Retinal pigment epithelial cell (primary cell): ENCODE measurements at regions not wholly inside any gene's neighbourhood (a gene's known extent, or its start where the extent isn't known, plus 50 kb on each side); places are given as distances from the start of the nearest gene placed in this dataset.
"Not testable (repeated sequence)": the region's sequence is repeated elsewhere in the genome, so short reads cannot be mapped to it uniquely, and the experiment has no call there.

Experiments
- DNase-seq: peaks from one replicate; pipeline ENCODE4 v3.0.0-alpha.2; 2010; ENCODE audit warnings: low read depth
- H3K4me3 ChIP-seq: 2 replicates; pipeline ENCODE4 v1.5.1; 2011; ENCODE audit warnings: mild to moderate bottlenecking, low read length, control low read depth, moderate library complexity
- TF ChIP-seq, protein P1 (sequence below): conservative IDR thresholded peaks from 2 replicates; pipeline ENCODE4 v1.5.1; 2011; ENCODE audit warnings: low read depth, low read length, control low read depth, inconsistent platforms

DNA sequence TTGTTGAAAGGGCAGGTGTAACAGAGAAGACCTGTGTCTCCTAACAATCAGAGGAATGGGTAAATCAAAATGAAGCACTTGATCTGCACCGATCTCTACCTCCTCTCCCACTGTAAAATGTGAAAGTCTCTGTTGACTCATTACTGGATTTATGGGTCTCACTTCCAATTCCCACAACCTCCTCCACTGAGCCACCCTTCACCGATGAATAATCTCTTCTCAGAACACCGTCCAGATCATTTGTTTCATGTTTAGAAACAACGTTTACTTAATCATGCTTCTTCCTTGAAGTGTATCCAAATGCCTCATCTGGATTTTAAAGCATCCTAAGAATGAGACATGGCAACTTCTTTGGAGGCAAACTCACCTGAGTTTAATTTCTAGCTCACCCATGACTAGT, 643.6 kb downstream of the ETS1 start:
- no peak overlapping the region for H3K4me3 ChIP-seq
- DNase-seq: no peak
- TF ChIP-seq, protein P1, sequence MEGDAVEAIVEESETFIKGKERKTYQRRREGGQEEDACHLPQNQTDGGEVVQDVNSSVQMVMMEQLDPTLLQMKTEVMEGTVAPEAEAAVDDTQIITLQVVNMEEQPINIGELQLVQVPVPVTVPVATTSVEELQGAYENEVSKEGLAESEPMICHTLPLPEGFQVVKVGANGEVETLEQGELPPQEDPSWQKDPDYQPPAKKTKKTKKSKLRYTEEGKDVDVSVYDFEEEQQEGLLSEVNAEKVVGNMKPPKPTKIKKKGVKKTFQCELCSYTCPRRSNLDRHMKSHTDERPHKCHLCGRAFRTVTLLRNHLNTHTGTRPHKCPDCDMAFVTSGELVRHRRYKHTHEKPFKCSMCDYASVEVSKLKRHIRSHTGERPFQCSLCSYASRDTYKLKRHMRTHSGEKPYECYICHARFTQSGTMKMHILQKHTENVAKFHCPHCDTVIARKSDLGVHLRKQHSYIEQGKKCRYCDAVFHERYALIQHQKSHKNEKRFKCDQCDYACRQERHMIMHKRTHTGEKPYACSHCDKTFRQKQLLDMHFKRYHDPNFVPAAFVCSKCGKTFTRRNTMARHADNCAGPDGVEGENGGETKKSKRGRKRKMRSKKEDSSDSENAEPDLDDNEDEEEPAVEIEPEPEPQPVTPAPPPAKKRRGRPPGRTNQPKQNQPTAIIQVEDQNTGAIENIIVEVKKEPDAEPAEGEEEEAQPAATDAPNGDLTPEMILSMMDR: no peak

- DNase-seq: no peak
- no peak overlapping the region for H3K4me3 ChIP-seq
- TF ChIP-seq, protein P1: no peak
These were observed 644.2 kb downstream of the ETS1 start for GRCh38 chr11:127943152-127943551.

DNA sequence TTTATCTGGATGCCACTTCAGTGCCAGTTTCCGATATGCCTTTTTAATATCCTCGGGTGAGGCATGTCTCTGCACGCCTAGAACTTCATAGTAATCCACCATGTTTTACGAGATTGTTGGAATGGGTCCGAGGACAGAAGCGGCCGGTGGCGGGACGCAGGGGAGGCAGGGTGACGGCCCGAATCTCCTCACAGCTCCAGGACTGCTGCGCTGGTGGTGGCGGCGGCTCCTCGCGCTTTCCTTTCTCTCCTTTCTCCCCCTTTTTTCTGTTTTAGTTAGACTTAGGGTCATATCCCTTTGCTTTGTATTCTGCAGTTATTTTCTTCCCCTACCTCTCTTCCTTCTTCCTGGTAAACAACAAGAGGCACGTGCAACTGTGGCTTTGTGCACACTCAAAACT, 645.8 kb downstream of the ETS1 start:
- not testable (repeated sequence) for DNase-seq, H3K4me3 ChIP-seq

DNA sequence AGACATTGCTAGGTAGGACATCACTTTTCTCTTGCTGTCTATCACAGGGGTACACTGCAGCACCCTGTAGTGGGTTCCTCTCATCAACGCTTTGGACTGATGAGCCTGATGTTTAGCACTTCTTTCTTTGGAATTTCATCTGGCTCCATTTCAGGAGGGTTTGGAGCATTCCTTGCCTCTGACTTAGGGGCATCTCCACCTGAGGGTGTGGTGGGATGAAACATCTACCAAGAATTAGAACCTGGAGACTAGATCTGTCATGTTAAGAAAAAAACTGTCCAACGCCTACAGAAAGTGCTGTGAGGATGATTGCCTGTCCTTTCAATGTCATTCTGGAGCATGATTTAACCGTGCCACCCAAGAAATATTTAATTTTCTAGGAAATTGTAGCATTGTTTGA, 648.4 kb downstream of the ETS1 start:
- H3K4me3 ChIP-seq: no peak overlapping the region
- TF ChIP-seq, protein P1: no peak
- no peak for DNase-seq

DNA sequence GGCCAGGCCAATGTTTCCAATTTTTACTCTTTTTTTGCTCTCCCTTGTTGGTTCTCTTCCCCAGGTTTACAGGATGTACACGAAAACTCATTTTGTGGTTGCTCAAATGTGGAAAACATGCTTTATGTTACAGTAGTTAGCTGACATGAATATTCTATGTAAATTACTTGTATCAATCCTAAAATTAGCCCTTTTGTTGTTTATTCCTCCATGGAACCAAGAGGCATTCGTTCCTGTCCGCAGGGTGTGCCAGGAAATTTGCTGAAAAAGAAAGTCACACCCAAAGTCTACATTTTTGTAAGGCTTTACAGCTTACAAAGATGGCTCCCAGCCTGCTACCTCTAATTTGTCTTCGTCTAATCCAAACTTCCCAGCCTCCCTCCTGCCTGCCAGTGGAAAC, 652.3 kb downstream of the ETS1 start:
- H3K4me3 ChIP-seq: no peak overlapping the region
- TF ChIP-seq, protein P1: no peak
- no peak for DNase-seq

DNA sequence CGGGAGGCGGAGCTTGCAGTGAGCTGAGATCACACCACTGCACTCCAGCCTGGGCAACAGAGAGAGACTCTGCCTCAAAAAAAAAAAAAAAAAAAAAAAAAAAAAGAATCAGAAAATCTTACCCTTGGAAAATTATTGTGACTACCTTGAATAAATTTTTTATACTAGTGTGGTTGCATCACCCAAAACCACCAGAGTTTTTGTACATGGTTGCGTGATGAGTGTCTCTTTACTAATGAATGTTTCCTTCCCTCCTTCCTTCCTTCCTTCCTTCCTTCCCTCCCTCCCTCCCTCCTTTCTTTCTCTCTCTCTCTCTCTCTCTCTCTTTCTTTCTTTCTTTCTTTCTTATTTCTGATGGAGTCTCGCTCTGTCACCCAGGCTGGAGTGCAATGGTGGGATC, 653.4 kb downstream of the ETS1 start:
- H3K4me3 ChIP-seq, DNase-seq: not testable (repeated sequence)

GRCh38 chr11:127931803-127932202, 655.6 kb downstream of the ETS1 start:
- no peak for DNase-seq
- TF ChIP-seq, protein P1: no peak
- H3K4me3 ChIP-seq: no peak overlapping the region

GRCh38 chr11:127926721-127927120, 660.6 kb downstream of the ETS1 start:
- no peak overlapping the region for H3K4me3 ChIP-seq
- no peak for DNase-seq
- TF ChIP-seq, protein P1: no peak
